ENCODE measurements at regions not wholly inside any gene's neighbourhood (a gene's known extent, or its start where the extent isn't known, plus 50 kb on each side); places are given as distances from the start of the nearest gene placed in this dataset.

DNA sequence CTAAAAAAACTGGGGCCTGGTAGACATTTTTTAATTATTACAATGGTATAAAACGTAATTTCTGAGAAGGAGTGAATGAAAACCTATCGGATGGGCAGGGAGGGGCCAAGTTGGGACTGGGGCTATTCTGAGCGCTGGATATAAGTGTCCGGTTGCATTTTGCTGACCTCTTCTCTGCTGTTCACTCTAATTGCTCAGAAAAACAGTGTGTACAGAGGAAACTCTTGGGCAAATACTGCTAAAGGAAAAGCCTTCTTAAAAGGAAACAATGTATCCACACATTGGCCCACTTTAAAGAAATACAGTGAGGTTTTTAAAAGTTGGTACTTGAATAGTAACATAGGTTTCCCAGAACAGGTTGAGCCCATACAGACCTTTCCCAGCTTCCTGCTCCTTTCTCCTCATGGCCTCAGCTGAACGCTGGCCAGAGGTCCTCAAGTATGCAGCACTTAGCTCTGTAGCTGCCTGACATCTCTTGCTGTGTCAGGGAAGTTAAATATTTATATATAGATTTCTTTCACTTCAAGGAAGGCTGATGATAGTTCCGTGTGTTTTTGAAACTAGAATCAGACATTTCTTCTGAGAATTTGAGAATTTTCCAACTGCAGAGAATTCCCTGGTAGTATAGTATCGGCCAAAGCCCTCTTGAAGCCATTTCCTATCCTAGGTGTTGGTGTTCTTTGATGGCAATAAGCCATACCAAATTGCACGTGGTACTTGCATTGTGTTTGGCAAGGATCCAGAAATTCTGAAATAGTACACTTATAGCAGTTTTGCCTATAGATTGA is 97.1 kb upstream of the SLC4A4 start:
- 30% methylated on average over 8 of the region's 8 CpGs for WGBS (ENCODE audit: insufficient coverage, insufficient replicate concordance, low lambda C conversion rate, missing lambda C conversion rate)

More for the DNA sequence above, 97.1 kb upstream of the SLC4A4 start:
- intact Hi-C loops (cut with micrococcal nuclease; ENCODE audit: unreplicated experiment) (no loop called here), in situ Hi-C loops (cut with MboI) (no loop called here)
- no peaks in the 10 kb centered on the region for H3K27me3 ChIP-seq (replicated peaks in 1 of 2; ENCODE audit: control insufficient read depth in 2 of 2, insufficient read depth in 2 of 2, low read length in 1 of 2)
- H3K4me1 ChIP-seq (ENCODE audit: control insufficient read depth, insufficient read depth, low read length) = no peaks in the 10 kb centered on the region
- no TSS peak for BruUV-seq (replicated peaks)
- no peak overlapping the region for H3K4me2 ChIP-seq (ENCODE audit: control insufficient read depth, insufficient read depth)
- H3K9me3 ChIP-seq (replicated peaks; ENCODE audit: control insufficient read depth, insufficient read depth, low read length) = no peaks in the 10 kb centered on the region
- no peak for FAIRE-seq
- H4K20me1 ChIP-seq (ENCODE audit: control insufficient read depth, insufficient read depth) = no peaks in the 10 kb centered on the region
- ChIA-PET CTCF (interaction anchor here (5.3 kb wide), 1 partner anchor 12 kb away, joined by 17 read pairs; no protein-coding TSS in a partner anchor), POLR2A (interaction anchor here (0.6 kb wide), 1 partner anchor 463 kb away, joined by 3 read pairs; no protein-coding TSS in a partner anchor), SMC1A (ENCODE audit: uncharacterized antibody, unreplicated experiment) (interaction anchor here (0.6 to 1.3 kb wide), 2 partner anchors 10 to 64 kb away, joined by 3 to 4 read pairs; no protein-coding TSS in a partner anchor), RAD21 (ENCODE audit: unreplicated experiment) (no interaction called here)
- H3K36me3 ChIP-seq (ENCODE audit: control insufficient read depth in 2 of 2, insufficient read depth in 2 of 2, low read length in 1 of 2) = no peaks in the 10 kb centered on the region
- H2AFZ ChIP-seq (ENCODE audit: control insufficient read depth, low read depth, low read length) = no peak overlapping the region
- ATAC-seq = no peak
- H3K9ac ChIP-seq (ENCODE audit: control insufficient read depth, insufficient read depth, low read length) = no peak overlapping the region
- no peak overlapping the region for H3K4me3 ChIP-seq
- no peaks in the 10 kb centered on the region for H3K79me2 ChIP-seq (ENCODE audit: control insufficient read depth, insufficient read depth, low read length)
- H3K27ac ChIP-seq (ENCODE audit: control insufficient read depth, insufficient read depth) = no peak overlapping the region
- DNase-seq (ENCODE audit: low read depth, low spot score) = no peak
- TF ChIP-seq SUZ12 (IDR thresholded peaks at IDR 0.05; ENCODE audit: unreplicated experiment) = no peak
- TF ChIP-seq POLR2A (IDR thresholded peaks at IDR 0.05; ENCODE audit: low read depth, low read length) = no peak
- no peak for TF ChIP-seq POU2F2 (IDR thresholded peaks at IDR 0.05; ENCODE audit: borderline replicate concordance, low read depth, low read length)
- TF ChIP-seq SIN3A (IDR thresholded peaks at IDR 0.05; ENCODE audit: low read depth, low read length) = no peak
- no peak for TF ChIP-seq EGR1 (IDR thresholded peaks at IDR 0.05; ENCODE audit: borderline replicate concordance in 1 of 2, low read depth in 2 of 2, low read length in 2 of 2)
- TF ChIP-seq TCF7 (IDR thresholded peaks at IDR 0.05; ENCODE audit: borderline replicate concordance) = no peak
- TF ChIP-seq IKZF1 (conservative IDR thresholded peaks at IDR 0.05) = no peak
- TF ChIP-seq GABPA (IDR thresholded peaks at IDR 0.05; ENCODE audit: low read depth) = no peak
- TF ChIP-seq, protein P1, sequence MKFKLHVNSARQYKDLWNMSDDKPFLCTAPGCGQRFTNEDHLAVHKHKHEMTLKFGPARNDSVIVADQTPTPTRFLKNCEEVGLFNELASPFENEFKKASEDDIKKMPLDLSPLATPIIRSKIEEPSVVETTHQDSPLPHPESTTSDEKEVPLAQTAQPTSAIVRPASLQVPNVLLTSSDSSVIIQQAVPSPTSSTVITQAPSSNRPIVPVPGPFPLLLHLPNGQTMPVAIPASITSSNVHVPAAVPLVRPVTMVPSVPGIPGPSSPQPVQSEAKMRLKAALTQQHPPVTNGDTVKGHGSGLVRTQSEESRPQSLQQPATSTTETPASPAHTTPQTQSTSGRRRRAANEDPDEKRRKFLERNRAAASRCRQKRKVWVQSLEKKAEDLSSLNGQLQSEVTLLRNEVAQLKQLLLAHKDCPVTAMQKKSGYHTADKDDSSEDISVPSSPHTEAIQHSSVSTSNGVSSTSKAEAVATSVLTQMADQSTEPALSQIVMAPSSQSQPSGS (IDR thresholded peaks at IDR 0.05; ENCODE audit: low read length) = no peak
- no peak for TF ChIP-seq SMAD1 (IDR thresholded peaks at IDR 0.05; ENCODE audit: low read depth, partially characterized antibody)
- TF ChIP-seq MEF2A (IDR thresholded peaks at IDR 0.05; ENCODE audit: insufficient read depth, low read depth, low read length) = no peak
- no peak for TF ChIP-seq ZNF622 (IDR thresholded peaks at IDR 0.05)
- no peak for TF ChIP-seq E2F8 (IDR thresholded peaks at IDR 0.05; ENCODE audit: low read depth, partially characterized antibody)
- TF ChIP-seq RAD21 (IDR thresholded peaks at IDR 0.05; ENCODE audit: insufficient read depth, low read depth, low read length) = no peak
- TF ChIP-seq RBBP5 (conservative IDR thresholded peaks at IDR 0.05) = no peak
- no peak for TF ChIP-seq POLR2AphosphoS5 (IDR thresholded peaks at IDR 0.05; ENCODE audit: low read length)
- no peak for TF ChIP-seq FOXK2 (IDR thresholded peaks at IDR 0.05)
- no peak for TF ChIP-seq BRCA1 (IDR thresholded peaks at IDR 0.05; ENCODE audit: low read depth, low read length)
